Ectodermal cell (in vitro differentiated cells): ENCODE measurements at regions not wholly inside any gene's neighbourhood (a gene's known extent, or its start where the extent isn't known, plus 50 kb on each side); places are given as distances from the start of the nearest gene placed in this dataset.

Source experiments
- H3K27ac ChIP-seq: 2 replicates; pipeline ENCODE4 v1.7.0; 2013; ENCODE audit warnings: mild to moderate bottlenecking, low read depth, low read length; ENCODE audit not compliant: insufficient read depth, poor library complexity, severe bottlenecking
- H3K27me3 ChIP-seq: 2 replicates; pipeline ENCODE4 v1.7.0; 2013; ENCODE audit warnings: mild to moderate bottlenecking, low read length; ENCODE audit not compliant: insufficient read depth, control insufficient read depth, poor library complexity, severe bottlenecking
- H3K36me3 ChIP-seq: one replicate; pipeline ENCODE4 v1.7.0; 2013; ENCODE audit warnings: low read length; ENCODE audit not compliant: control insufficient read depth, insufficient read depth
- H3K4me1 ChIP-seq: one replicate; pipeline ENCODE4 v1.7.0; 2013; ENCODE audit warnings: low read length; ENCODE audit not compliant: control insufficient read depth, insufficient read depth
- H3K4me3 ChIP-seq: 2 replicates; pipeline ENCODE4 v1.7.0; 2013; ENCODE audit warnings: low read depth, low read length, control low read depth; ENCODE audit not compliant: insufficient read depth
- H3K9me3 ChIP-seq: 2 replicates; pipeline ENCODE4 v1.7.0; 2013; ENCODE audit warnings: mild to moderate bottlenecking, low read length, moderate library complexity; ENCODE audit not compliant: control insufficient read depth
- WGBS, 2 experiments: methylation state at CpG; one replicate each; pipeline ENCODE4 v1.1.7; 2013; ENCODE audit warnings: missing lambda C conversion rate in 2 of 2; 5-methylcytosine and 5-hydroxymethylcytosine counted together

DNA sequence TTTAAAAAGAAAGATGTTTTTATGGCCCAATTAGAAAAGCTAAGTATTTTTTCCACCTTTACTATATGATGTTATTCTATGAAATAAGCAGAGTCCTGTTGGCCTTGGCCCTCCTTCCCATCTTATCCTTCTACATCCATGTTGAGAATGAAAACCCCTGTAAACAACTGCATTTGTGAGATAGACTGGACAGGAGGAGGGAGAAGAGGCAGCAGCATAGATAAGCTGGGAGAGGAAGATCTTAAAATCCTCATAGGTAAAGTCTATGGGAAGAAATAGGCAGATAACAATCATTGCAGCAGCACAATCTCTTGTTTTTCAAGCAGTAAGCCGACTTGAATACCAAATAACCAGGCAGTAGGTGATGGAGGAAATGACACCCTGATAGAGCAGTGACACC is 207.6 kb upstream of the PARD3B start:
- no peaks in the 10 kb centered on the region for H3K9me3 ChIP-seq

DNA sequence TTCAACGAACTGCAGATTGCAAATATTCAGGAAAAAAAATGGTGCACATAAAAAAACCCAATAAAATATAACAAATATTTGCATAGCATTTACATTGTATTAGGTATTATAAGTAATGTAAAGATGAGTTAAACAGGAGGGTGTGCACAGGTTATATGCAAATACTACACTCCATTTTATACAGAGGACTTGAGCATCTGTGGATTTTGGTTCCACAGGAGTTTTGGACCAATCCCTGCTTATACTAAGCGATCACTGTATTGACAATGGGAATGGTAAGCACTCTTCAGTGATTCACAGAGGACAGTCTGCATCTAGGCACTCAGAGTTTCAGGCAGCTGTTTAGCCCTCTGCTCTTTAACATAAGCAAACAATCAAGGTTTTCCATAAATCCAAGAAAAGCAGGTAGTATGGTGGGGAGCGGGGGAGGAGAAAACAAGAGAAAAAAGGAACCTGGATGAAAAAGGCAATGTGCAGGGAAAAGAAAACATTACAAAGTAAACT is 206.0 kb upstream of the PARD3B start:
- Histone ChIP-seq H3K9me3 (no peaks in the 10 kb centered on the region), H3K4me3 (no peak overlapping the region), H3K4me1 (peaks cover 4% of the 10 kb centered on the region), H3K36me3 (no peaks in the 10 kb centered on the region), H3K27me3 (no peaks in the 10 kb centered on the region), H3K27ac (no peak overlapping the region)
- WGBS, 2 experiments: 90 to 92% methylated on average over 2 of the region's 3 CpGs

More for the DNA sequence above, 207.6 kb upstream of the PARD3B start:
- Histone ChIP-seq H3K27ac (no peak overlapping the region), H3K4me3 (no peak overlapping the region), H3K27me3 (no peaks in the 10 kb centered on the region), H3K4me1 (peaks cover 4% of the 10 kb centered on the region), H3K36me3 (no peaks in the 10 kb centered on the region)
- 91 to 92% methylated on average over 1 of the region's 1 CpG for WGBS, 2 experiments

DNA sequence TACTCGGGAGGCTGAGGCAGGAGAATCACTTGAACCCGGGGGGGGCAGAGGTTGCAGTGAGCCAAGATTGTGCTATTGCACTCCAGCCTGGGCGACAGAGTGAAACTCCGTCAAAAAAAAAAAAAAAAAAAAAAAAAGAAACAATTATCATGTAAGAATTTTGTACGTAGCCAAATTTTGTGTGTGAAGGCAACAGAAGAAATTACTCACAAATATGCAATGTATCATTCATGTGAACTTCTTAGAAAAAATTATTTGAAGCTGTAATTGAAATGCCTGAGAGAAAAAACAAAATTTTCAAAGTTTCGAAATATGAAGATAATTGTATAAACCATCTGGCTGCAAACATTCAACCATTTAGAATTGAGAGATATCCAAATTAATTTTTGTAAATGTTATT is 204.8 kb upstream of the PARD3B start:
- WGBS, 2 experiments: 91 to 95% methylated on average over 2 to 4 of the region's 6 CpGs
- Histone ChIP-seq H3K27me3 (no peaks in the 10 kb centered on the region), H3K36me3 (no peaks in the 10 kb centered on the region), H3K27ac (no peak overlapping the region), H3K4me1 (peaks cover 4% of the 10 kb centered on the region), H3K4me3 (no peak overlapping the region), H3K9me3 (no peaks in the 10 kb centered on the region)

DNA sequence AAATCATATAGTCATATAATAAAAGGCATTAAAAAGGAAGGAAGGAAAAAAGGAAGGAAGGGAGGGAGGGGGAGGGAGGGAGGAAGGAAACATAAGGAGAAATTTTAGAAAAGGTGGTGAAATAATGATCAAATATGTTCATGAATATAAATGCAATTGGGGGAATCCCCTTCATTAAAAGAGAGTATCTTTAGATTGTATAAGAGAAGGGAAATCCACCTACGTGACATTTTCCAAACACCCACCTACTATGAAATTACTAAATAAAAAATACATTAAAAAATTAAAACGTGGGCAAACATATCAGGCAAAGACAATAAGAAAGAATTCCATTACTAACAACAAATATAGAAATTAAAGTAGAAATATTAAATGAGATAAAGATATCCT is 203.4 kb upstream of the PARD3B start:
- Histone ChIP-seq H3K27me3 (no peaks in the 10 kb centered on the region), H3K4me3 (no peak overlapping the region), H3K9me3 (no peaks in the 10 kb centered on the region), H3K4me1 (peaks cover 4% of the 10 kb centered on the region), H3K27ac (no peak overlapping the region), H3K36me3 (no peaks in the 10 kb centered on the region)
- WGBS, 2 experiments: no CpG with 5 or more reads among the region's 2 CpGs

DNA sequence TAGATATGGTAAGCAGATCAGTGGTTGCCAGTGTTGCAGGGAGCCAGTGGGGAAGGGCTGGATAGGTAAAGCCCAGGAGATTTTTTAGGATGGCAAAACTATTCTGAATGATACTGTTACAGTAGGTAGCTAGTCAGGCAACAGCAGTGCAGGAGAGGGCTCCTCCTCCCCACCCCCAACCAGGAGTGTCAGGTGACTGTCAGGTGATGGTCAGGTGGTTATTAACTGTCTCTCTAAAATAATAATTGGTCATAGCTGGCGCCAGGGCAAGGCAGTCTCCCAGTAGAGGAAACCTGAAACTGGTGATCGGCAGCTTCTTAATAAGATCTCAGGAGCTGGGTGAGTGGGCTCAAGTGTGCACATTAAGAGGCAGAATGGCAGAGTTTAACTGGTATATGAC is 201.6 kb upstream of the PARD3B start:
- 93 to 97% methylated on average over 2 of the region's 2 CpGs for WGBS, 2 experiments
- Histone ChIP-seq H3K4me1 (peaks cover under 1% of the 10 kb centered on the region), H3K9me3 (no peaks in the 10 kb centered on the region), H3K4me3 (no peak overlapping the region), H3K36me3 (no peaks in the 10 kb centered on the region), H3K27ac (no peak overlapping the region), H3K27me3 (no peaks in the 10 kb centered on the region)

GRCh38 chr2:204344119-204344518 is 201.2 kb upstream of the PARD3B start:
- Histone ChIP-seq H3K27me3 (no peaks in the 10 kb centered on the region), H3K9me3 (no peaks in the 10 kb centered on the region), H3K4me1 (no peaks in the 10 kb centered on the region), H3K4me3 (no peak overlapping the region), H3K27ac (no peak overlapping the region), H3K36me3 (no peaks in the 10 kb centered on the region)
- 87 to 92% methylated on average over 2 of the region's 2 CpGs for WGBS, 2 experiments

- no peaks in the 10 kb centered on the region for H3K4me1 ChIP-seq
- H3K36me3 ChIP-seq: no peaks in the 10 kb centered on the region
- H3K27me3 ChIP-seq: no peaks in the 10 kb centered on the region
- 88 to 100% methylated on average over 3 of the region's 3 CpGs for WGBS, 2 experiments
- no peaks in the 10 kb centered on the region for H3K9me3 ChIP-seq
- H3K4me3 ChIP-seq: no peak overlapping the region
- H3K27ac ChIP-seq: no peak overlapping the region
These were observed 198.4 kb upstream of the PARD3B start for GRCh38 chr2:204346906-204347305.

GRCh38 chr2:204353823-204354222 is 191.5 kb upstream of the PARD3B start:
- Histone ChIP-seq H3K27me3 (no peaks in the 10 kb centered on the region), H3K4me3 (no peak overlapping the region), H3K9me3 (no peaks in the 10 kb centered on the region), H3K36me3 (no peaks in the 10 kb centered on the region), H3K4me1 (no peaks in the 10 kb centered on the region), H3K27ac (no peak overlapping the region)
- 90 to 96% methylated on average over 3 to 4 of the region's 4 CpGs for WGBS, 2 experiments

DNA sequence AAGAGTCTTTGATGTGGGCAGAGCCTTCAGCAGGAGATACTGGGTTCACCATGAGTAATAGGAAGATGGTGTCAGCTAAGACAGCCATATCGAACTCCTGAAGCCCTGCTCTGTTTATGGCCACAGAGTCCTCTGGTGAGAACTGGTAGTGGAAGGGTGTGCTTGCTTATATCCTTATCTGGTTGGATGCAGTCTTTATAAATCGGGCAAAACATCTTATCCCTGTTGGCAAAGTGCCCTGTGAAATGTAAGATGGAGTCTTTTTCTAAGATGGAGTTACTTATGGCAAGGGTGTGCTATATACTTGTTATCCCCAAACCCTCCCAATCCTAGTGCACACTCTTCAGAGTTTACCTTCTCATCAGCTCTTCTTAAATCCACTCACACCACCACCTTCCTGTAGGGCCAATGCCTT is 190.8 kb upstream of the PARD3B start:
- Histone ChIP-seq H3K27me3 (no peaks in the 10 kb centered on the region), H3K27ac (no peak overlapping the region), H3K4me1 (no peaks in the 10 kb centered on the region), H3K36me3 (no peaks in the 10 kb centered on the region), H3K9me3 (no peaks in the 10 kb centered on the region), H3K4me3 (no peak overlapping the region)
- WGBS, 2 experiments: 93 to 95% methylated on average over 2 of the region's 2 CpGs

DNA sequence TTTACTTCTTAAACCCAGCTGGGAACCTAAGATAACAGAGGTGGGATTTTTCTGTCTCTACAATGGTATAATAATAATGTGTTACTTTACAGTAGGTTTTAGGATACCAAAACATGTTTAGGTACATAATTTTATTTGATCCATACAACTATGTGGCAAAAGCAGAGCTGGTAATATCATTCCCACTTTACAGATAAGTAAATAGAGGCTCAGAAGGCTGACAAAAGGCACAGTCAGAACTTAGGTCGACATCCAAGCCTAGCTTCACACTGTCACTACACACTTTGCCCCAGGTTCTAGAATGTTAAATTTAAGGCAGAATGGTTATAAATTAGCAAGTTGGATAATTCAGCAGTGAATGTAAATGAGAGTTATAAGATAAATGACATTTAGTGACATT is 189.6 kb upstream of the PARD3B start:
- Histone ChIP-seq H3K27me3 (no peaks in the 10 kb centered on the region), H3K27ac (no peak overlapping the region), H3K36me3 (no peaks in the 10 kb centered on the region), H3K9me3 (no peaks in the 10 kb centered on the region), H3K4me3 (no peak overlapping the region), H3K4me1 (no peaks in the 10 kb centered on the region)
- 100% methylated on average over 1 of the region's 1 CpG; no CpG with 5 or more reads in 1 of the 2 experiments for WGBS, 2 experiments

DNA sequence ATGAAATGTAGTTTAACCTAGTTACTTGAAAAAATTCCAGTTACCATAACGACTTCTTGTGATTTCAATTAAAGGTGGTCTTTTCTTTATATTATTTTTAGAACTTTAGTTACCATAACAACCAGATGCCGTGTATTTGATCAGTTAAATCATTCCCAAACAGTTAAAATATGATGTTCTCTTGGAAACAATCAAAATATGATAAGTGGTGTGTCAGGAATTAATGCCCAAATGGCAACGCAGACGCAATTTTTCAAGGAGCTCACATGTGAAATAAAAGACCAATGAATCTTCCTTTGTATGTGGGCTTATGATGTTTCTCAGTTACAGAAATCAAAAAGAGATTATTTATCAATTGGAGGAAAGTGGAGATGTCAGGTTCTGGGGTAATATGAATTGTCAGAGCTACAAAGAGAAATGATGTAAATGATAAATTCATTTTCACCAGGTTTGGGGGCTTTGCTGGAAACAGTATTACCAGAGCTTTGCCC is 189.1 kb upstream of the PARD3B start:
- Histone ChIP-seq H3K4me3 (no peak overlapping the region), H3K27ac (no peak overlapping the region)

More for the DNA sequence above, 189.1 kb upstream of the PARD3B start:
- WGBS, 2 experiments: 98% methylated on average over 2 to 3 of the region's 4 CpGs
- no peaks in the 10 kb centered on the region for H3K9me3 ChIP-seq
- H3K27me3 ChIP-seq: no peaks in the 10 kb centered on the region
- H3K36me3 ChIP-seq: no peaks in the 10 kb centered on the region
- H3K4me1 ChIP-seq: no peaks in the 10 kb centered on the region
